ENCODE measurements at regions not wholly inside any gene's neighbourhood (a gene's known extent, or its start where the extent isn't known, plus 50 kb on each side); places are given as distances from the start of the nearest gene placed in this dataset.
"Not testable (repeated sequence)": the region's sequence is repeated elsewhere in the genome, so short reads cannot be mapped to it uniquely, and the experiment has no call there.

- no peak for DNase-seq
Measured at GRCh38 chr6:134784336-134784735, 165.6 kb downstream of the ALDH8A1 start.

GRCh38 chr6:134778431-134778830 lies 171.5 kb downstream of the ALDH8A1 start:
- no peak for DNase-seq

- DNase-seq = no peak
Measured at GRCh38 chr6:134774201-134774638, 175.7 kb downstream of the ALDH8A1 start.

GRCh38 chr6:134772671-134773360 lies 177.1 kb downstream of the ALDH8A1 start:
- DNase-seq = no peak

GRCh38 chr6:134768931-134769330 lies 181.0 kb downstream of the ALDH8A1 start:
- DNase-seq = no peak

GRCh38 chr6:134766497-134766896 lies 183.4 kb downstream of the ALDH8A1 start:
- no peak for DNase-seq

GRCh38 chr6:134764741-134765140 lies 185.2 kb downstream of the ALDH8A1 start:
- no peak for DNase-seq

GRCh38 chr6:134763575-134763974 lies 186.3 kb downstream of the ALDH8A1 start:
- not testable (repeated sequence) for DNase-seq

- no peak for DNase-seq
Measured at GRCh38 chr6:134758621-134759020, 191.3 kb downstream of the ALDH8A1 start.

GRCh38 chr6:134757911-134758361 lies 192.0 kb downstream of the ALDH8A1 start:
- no peak for DNase-seq

- no peak for DNase-seq
Measured at GRCh38 chr6:134756374-134757025, 193.4 kb downstream of the ALDH8A1 start.

GRCh38 chr6:134754013-134754690 lies 195.7 kb downstream of the ALDH8A1 start:
- no peak for DNase-seq

- DNase-seq = no peak
Measured at GRCh38 chr6:134753001-134753400, 196.9 kb downstream of the ALDH8A1 start.

GRCh38 chr6:134752445-134752844 lies 197.5 kb downstream of the ALDH8A1 start:
- DNase-seq = no peak

- DNase-seq = no peak
Measured at GRCh38 chr6:134750669-134751068, 199.2 kb downstream of the ALDH8A1 start.

- DNase-seq = no peak
Measured at GRCh38 chr6:134748484-134748883, 201.4 kb downstream of the ALDH8A1 start.

- not testable (repeated sequence) for DNase-seq
Measured at GRCh38 chr6:134747197-134747596, 202.7 kb downstream of the ALDH8A1 start.

GRCh38 chr6:134746140-134746539 lies 203.8 kb downstream of the ALDH8A1 start:
- DNase-seq = no peak

- DNase-seq = not testable (repeated sequence)
Measured at GRCh38 chr6:134745192-134745591, 204.7 kb downstream of the ALDH8A1 start.

GRCh38 chr6:134744301-134744700 lies 205.6 kb downstream of the ALDH8A1 start:
- DNase-seq = no peak

GRCh38 chr6:134741200-134741536 lies 208.7 kb downstream of the ALDH8A1 start:
- DNase-seq = no peak

- DNase-seq = no peak
Measured at GRCh38 chr6:134740473-134741199, 209.3 kb downstream of the ALDH8A1 start.

- no peak for DNase-seq
Measured at GRCh38 chr6:134740027-134740373, 209.9 kb downstream of the ALDH8A1 start.

All from femur (tissue), 1 donor.